GM18511 (cell line): ENCODE measurements at regions not wholly inside any gene's neighbourhood (a gene's known extent, or its start where the extent isn't known, plus 50 kb on each side); places are given as distances from the start of the nearest gene placed in this dataset.

Source experiments
- ATAC-seq: cut with Tn5 transposase; IDR thresholded peaks from one replicate; pipeline ENCODE4 v1.9.1; 2021; ENCODE audit warnings: mild to moderate bottlenecking, moderate library complexity; ENCODE audit not compliant: unreplicated experiment

DNA sequence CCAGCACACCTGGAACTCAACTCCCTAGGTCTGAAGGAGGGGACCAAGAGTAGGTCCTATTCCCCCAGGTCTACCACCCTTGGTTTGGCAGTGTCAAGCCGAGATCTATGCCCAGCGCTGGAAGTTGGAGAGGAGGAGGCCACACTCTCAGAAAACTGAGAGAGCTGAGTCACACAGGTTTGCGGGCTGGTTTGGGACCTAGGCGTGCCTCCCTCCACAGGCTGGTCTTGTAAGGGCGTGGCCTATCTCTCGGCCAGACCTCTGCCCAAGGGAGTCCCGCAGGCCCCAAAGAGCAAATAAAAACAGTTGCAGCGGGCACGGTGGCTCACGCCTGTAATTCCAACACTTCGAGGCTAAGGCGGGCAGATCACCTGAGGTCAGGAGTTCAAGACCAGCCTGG lies 52.9 kb upstream of the INTU start:
- ATAC-seq, result no peak

DNA sequence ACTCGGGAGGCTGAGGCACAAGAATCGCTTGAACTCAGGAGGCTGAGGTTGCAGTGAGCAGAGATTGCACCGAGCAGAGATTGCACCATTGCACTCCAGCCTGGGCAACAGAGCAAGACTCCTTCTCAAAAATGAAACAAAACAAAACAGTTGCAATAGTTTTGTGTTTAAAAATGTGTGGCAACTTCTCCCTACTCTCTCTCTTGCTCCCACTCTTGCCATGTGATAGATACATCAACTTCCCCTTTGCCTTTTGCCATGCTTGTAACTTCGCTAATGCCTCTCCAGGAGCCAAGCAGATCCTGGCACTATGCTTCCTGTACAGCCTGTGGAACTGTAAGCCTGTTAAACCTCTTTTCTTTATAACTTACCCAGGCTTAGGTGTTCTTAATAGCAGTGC lies 52.5 kb upstream of the INTU start:
- ATAC-seq, result no peak

DNA sequence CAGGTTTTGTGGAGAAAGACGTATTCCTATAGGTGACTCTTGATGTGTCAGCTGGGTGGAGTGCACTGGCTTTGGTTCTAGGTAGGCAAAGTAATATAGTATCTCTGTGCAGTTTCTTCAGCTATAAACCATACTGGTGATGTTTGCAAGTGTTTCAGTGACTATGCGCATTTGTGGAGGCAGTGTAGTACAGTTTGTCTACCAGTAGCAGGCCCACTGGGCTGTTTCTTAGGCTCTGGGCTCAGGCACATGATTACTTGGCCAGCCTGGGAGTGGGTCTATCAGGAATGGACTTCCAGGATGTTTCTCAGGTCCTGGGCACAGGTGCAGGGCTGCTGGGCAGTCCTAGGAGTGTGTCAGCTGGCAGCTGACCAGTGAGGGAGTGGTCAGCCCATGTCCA lies 51.9 kb upstream of the INTU start:
- no peak for ATAC-seq
